HEK293 (cell line): ENCODE measurements at regions not wholly inside any gene's neighbourhood (a gene's known extent, or its start where the extent isn't known, plus 50 kb on each side); places are given as distances from the start of the nearest gene placed in this dataset.

Source experiments
- CTCF ChIA-PET: fragments of 350-600 bp; formaldehyde crosslinking; extraction: SDS; loops from one replicate; lab custom pipeline; 2021; ENCODE audit warnings: antibody characterized with exemption; lab: Yijun Ruan, JAX
- POLR2A ChIA-PET: fragments of 300-600 bp; formaldehyde crosslinking; extraction: SDS; loops from one replicate; lab custom pipeline; 2020; ENCODE audit warnings: antibody characterized with exemption, inconsistent platforms; lab: Yijun Ruan, JAX
- H3K27ac ChIP-seq: fragments of 200-500 bp; sonication (Bioruptor generic); 2 replicates; pipeline ENCODE4 v1.5.1; 2014; ENCODE audit warnings: low read depth, low read length, control low read depth, inconsistent platforms; ENCODE audit errors: extremely low read depth
- H3K36me3 ChIP-seq, 2 experiments: fragments of 200-500 bp in 1 of 2; sonication (Bioruptor generic) in 1 of 2; 1 replicate in 1 of 2; 2 replicates in 1 of 2; pipeline ENCODE4 v1.5.1; 2014 to 2017; ENCODE audit warnings: inconsistent platforms in 2 of 2, low read length in 2 of 2; ENCODE audit not compliant: control insufficient read depth in 2 of 2, insufficient read depth in 1 of 2
- H3K4me1 ChIP-seq: fragments of 200-500 bp; sonication (Bioruptor generic); 2 replicates; pipeline ENCODE4 v1.5.1; 2014; ENCODE audit warnings: mild to moderate bottlenecking, low read length, inconsistent platforms; ENCODE audit not compliant: control insufficient read depth, insufficient read depth
- H3K4me3 ChIP-seq: 2 replicates; pipeline ENCODE4 v1.5.1; 2011; ENCODE audit warnings: low read depth, mild to moderate bottlenecking, control low read depth, low read length, moderate library complexity
- H3K9me3 ChIP-seq: fragments of 200-500 bp; sonication (Bioruptor generic); 2 replicates; pipeline ENCODE4 v1.5.1; 2014; ENCODE audit warnings: low read depth, low read length, inconsistent platforms; ENCODE audit not compliant: control insufficient read depth, insufficient read depth
- FEZF1 ChIP-seq: fragments of 450-650 bp; formaldehyde crosslinking; IDR thresholded peaks from 2 replicates; pipeline ENCODE4 v1.5.1; 2016; ENCODE audit warnings: missing biosample characterization, missing genetic modification characterization
- HIC1 ChIP-seq: fragments of 450-650 bp; formaldehyde crosslinking; IDR thresholded peaks from 2 replicates; pipeline ENCODE4 v1.5.1; 2016; ENCODE audit warnings: missing biosample characterization, missing genetic modification characterization
- IKZF3 ChIP-seq: fragments of 450-650 bp; IDR thresholded peaks from 2 replicates; pipeline ENCODE4 v1.5.0; 2018; ENCODE audit warnings: missing biosample characterization, mild to moderate bottlenecking, missing genetic modification characterization, moderate library complexity
- KLF10 ChIP-seq: fragments of 450-650 bp; IDR thresholded peaks from 2 replicates; pipeline ENCODE4 v1.5.1; 2018; ENCODE audit warnings: missing biosample characterization, mild to moderate bottlenecking, missing genetic modification characterization
- MZF1 ChIP-seq: fragments of 450-650 bp; formaldehyde crosslinking; IDR thresholded peaks from 2 replicates; pipeline ENCODE4 v1.5.1; 2017; ENCODE audit warnings: missing biosample characterization, missing genetic modification characterization, borderline replicate concordance
- PRDM6 ChIP-seq: fragments of 450-650 bp; formaldehyde crosslinking; IDR thresholded peaks from 2 replicates; pipeline ENCODE4 v1.5.1; 2017; ENCODE audit warnings: missing biosample characterization, missing genetic modification characterization
- SP2 ChIP-seq: fragments of 450-650 bp; formaldehyde crosslinking; IDR thresholded peaks from 2 replicates; pipeline ENCODE4 v1.5.1; 2016; ENCODE audit warnings: missing biosample characterization, missing genetic modification characterization
- YY2 ChIP-seq: fragments of 450-650 bp; formaldehyde crosslinking; IDR thresholded peaks from 2 replicates; pipeline ENCODE4 v1.5.1; 2016; ENCODE audit warnings: missing biosample characterization, missing genetic modification characterization
- ZBTB17 ChIP-seq: fragments of 450-650 bp; formaldehyde crosslinking; IDR thresholded peaks from 2 replicates; pipeline ENCODE4 v1.5.1; 2016; ENCODE audit warnings: missing biosample characterization, missing genetic modification characterization
- ZBTB20 ChIP-seq: fragments of 450-650 bp; formaldehyde crosslinking; IDR thresholded peaks from 2 replicates; pipeline ENCODE4 v1.5.1; 2016; ENCODE audit warnings: missing biosample characterization, missing genetic modification characterization
- ZBTB21 ChIP-seq: fragments of 450-650 bp; formaldehyde crosslinking; IDR thresholded peaks from 2 replicates; pipeline ENCODE4 v1.5.1; 2017; ENCODE audit warnings: missing biosample characterization, missing genetic modification characterization
- ZBTB8A ChIP-seq: fragments of 450-650 bp; formaldehyde crosslinking; IDR thresholded peaks from 2 replicates; pipeline ENCODE4 v1.5.1; 2016; ENCODE audit warnings: missing biosample characterization, missing genetic modification characterization
- ZEB2 ChIP-seq: fragments of 450-650 bp; formaldehyde crosslinking; IDR thresholded peaks from 2 replicates; pipeline ENCODE4 v1.5.1; 2016; ENCODE audit warnings: missing biosample characterization, missing genetic modification characterization
- ZFP69B ChIP-seq: fragments of 450-650 bp; formaldehyde crosslinking; IDR thresholded peaks from 2 replicates; pipeline ENCODE4 v1.5.1; 2016; ENCODE audit warnings: missing biosample characterization, missing genetic modification characterization
- ZIC2 ChIP-seq: fragments of 450-650 bp; formaldehyde crosslinking; IDR thresholded peaks from 2 replicates; pipeline ENCODE4 v1.5.1; 2016; ENCODE audit warnings: missing biosample characterization, missing genetic modification characterization
- ZNF114 ChIP-seq: fragments of 450-650 bp; formaldehyde crosslinking; IDR thresholded peaks from 2 replicates; pipeline ENCODE4 v1.5.0; 2017; ENCODE audit warnings: missing biosample characterization, missing genetic modification characterization
- ZNF133 ChIP-seq: fragments of 450-650 bp; formaldehyde crosslinking; IDR thresholded peaks from 2 replicates; pipeline ENCODE4 v1.5.1; 2016; ENCODE audit warnings: missing biosample characterization, missing genetic modification characterization
- ZNF174 ChIP-seq: fragments of 450-650 bp; formaldehyde crosslinking; IDR thresholded peaks from 2 replicates; pipeline ENCODE4 v1.5.0; 2017; ENCODE audit warnings: missing biosample characterization, mild to moderate bottlenecking, missing genetic modification characterization
- ZNF239 ChIP-seq: fragments of 450-650 bp; formaldehyde crosslinking; IDR thresholded peaks from 2 replicates; pipeline ENCODE4 v1.5.1; 2016; ENCODE audit warnings: missing biosample characterization, missing genetic modification characterization
- ZNF248 ChIP-seq: fragments of 450-650 bp; formaldehyde crosslinking; IDR thresholded peaks from 2 replicates; pipeline ENCODE4 v1.5.1; 2017; ENCODE audit warnings: missing biosample characterization, missing genetic modification characterization
- ZNF366 ChIP-seq: fragments of 450-650 bp; formaldehyde crosslinking; conservative IDR thresholded peaks from 2 replicates; pipeline ENCODE4 v1.5.1; 2016; ENCODE audit warnings: missing biosample characterization, missing genetic modification characterization
- ZNF48 ChIP-seq: fragments of 450-650 bp; formaldehyde crosslinking; IDR thresholded peaks from 2 replicates; pipeline ENCODE4 v1.5.1; 2016; ENCODE audit warnings: missing biosample characterization, missing genetic modification characterization
- ZNF488 ChIP-seq: fragments of 450-650 bp; formaldehyde crosslinking; IDR thresholded peaks from 2 replicates; pipeline ENCODE4 v1.5.1; 2016; ENCODE audit warnings: missing biosample characterization, missing genetic modification characterization
- ZNF510 ChIP-seq: fragments of 450-650 bp; formaldehyde crosslinking; IDR thresholded peaks from 2 replicates; pipeline ENCODE4 v1.5.1; 2018; ENCODE audit warnings: mild to moderate bottlenecking, missing genetic modification characterization, missing biosample characterization; ENCODE audit not compliant: insufficient replicate concordance
- ZNF521 ChIP-seq: fragments of 450-650 bp; formaldehyde crosslinking; IDR thresholded peaks from 2 replicates; pipeline ENCODE4 v1.5.1; 2017; ENCODE audit warnings: missing biosample characterization, mild to moderate bottlenecking, missing genetic modification characterization
- ZNF596 ChIP-seq: fragments of 450-650 bp; IDR thresholded peaks from 2 replicates; pipeline ENCODE4 v1.5.0; 2018; ENCODE audit warnings: missing biosample characterization, mild to moderate bottlenecking, missing genetic modification characterization, moderate library complexity
- ZNF600 ChIP-seq: fragments of 450-650 bp; formaldehyde crosslinking; IDR thresholded peaks from 2 replicates; pipeline ENCODE4 v1.5.1; 2016; ENCODE audit warnings: missing biosample characterization, missing genetic modification characterization
- ZNF629 ChIP-seq: fragments of 450-650 bp; formaldehyde crosslinking; IDR thresholded peaks from 2 replicates; pipeline ENCODE4 v1.5.1; 2017; ENCODE audit warnings: missing biosample characterization, missing genetic modification characterization
- ZNF660 ChIP-seq: fragments of 450-650 bp; IDR thresholded peaks from 2 replicates; pipeline ENCODE4 v1.5.1; 2018; ENCODE audit warnings: missing biosample characterization, mild to moderate bottlenecking, missing genetic modification characterization
- ZNF664 ChIP-seq: fragments of 450-650 bp; formaldehyde crosslinking; IDR thresholded peaks from 2 replicates; pipeline ENCODE4 v1.5.1; 2016; ENCODE audit warnings: missing biosample characterization, missing genetic modification characterization
- ZNF704 ChIP-seq: fragments of 450-650 bp; formaldehyde crosslinking; IDR thresholded peaks from 2 replicates; pipeline ENCODE4 v1.5.1; 2016; ENCODE audit warnings: missing biosample characterization, missing genetic modification characterization

- Histone ChIP-seq H3K4me1 (no peaks in the 10 kb centered on the region), H3K36me3 (no peaks in the 10 kb centered on the region), H3K27ac (no peak overlapping the region), H3K9me3 (no peaks in the 10 kb centered on the region), H3K4me3 (no peak overlapping the region)
- ChIA-PET CTCF (interaction anchor here (0.5 kb wide), 1 partner anchor 1962 kb away, joined by 3 read pairs; no protein-coding TSS in a partner anchor), POLR2A (no interaction called here)
- no peak for TF ChIP-seq SP2 (tag by site-specific recombination)
- no peak for TF ChIP-seq ZNF174
- no peak for TF ChIP-seq ZNF521 (tag by site-specific recombination)
- TF ChIP-seq ZBTB8A, result peak; percentile 36; the same call in 1 of the 2 replicates
- TF ChIP-seq ZNF664, result peak; percentile 92
- TF ChIP-seq ZBTB21 (tag by site-specific recombination), result peak; percentile 79
- TF ChIP-seq ZNF600, result peak; percentile 40; the same call in 1 of the 2 replicates
- TF ChIP-seq YY2, result no peak
- TF ChIP-seq MZF1 (tag by site-specific recombination), result peak; percentile 76; the same call in 1 of the 2 replicates
- TF ChIP-seq ZNF248 (tag by site-specific recombination), result no peak
- peak; percentile 38; the same call in 1 of the 2 replicates for TF ChIP-seq IKZF3 (tag by site-specific recombination)
- TF ChIP-seq KLF10 (tag by site-specific recombination), result peak; percentile 20; the same call in 1 of the 2 replicates
- TF ChIP-seq ZNF704, result no peak
- TF ChIP-seq ZNF660 (tag by site-specific recombination), result 0 out of 2 replicates have a peak, but pooled peaks have one; percentile 51
- no peak for TF ChIP-seq ZNF133
- TF ChIP-seq ZIC2, result peak; percentile 44
- TF ChIP-seq ZBTB20, result no peak
- TF ChIP-seq ZNF48 (tag by site-specific recombination), result no peak
- no peak for TF ChIP-seq ZNF239 (tag by site-specific recombination)
- 0 out of 2 replicates have a peak, but pooled peaks have one; percentile 30 for TF ChIP-seq ZEB2 (tag by site-specific recombination)
- peak; percentile 97 for TF ChIP-seq ZNF510
- peak; percentile 91 for TF ChIP-seq ZNF629 (tag by site-specific recombination)
- peak; percentile 93 for TF ChIP-seq FEZF1 (tag by site-specific recombination)
- TF ChIP-seq PRDM6 (tag by site-specific recombination), result peak; percentile 95
- peak; percentile 60 for TF ChIP-seq ZNF366
- no peak for TF ChIP-seq ZFP69B (tag by site-specific recombination)
- TF ChIP-seq ZNF488 (tag by site-specific recombination), result no peak
- no peak for TF ChIP-seq ZNF114
- TF ChIP-seq ZBTB17 (tag by site-specific recombination), result peak; percentile 66; the same call in 1 of the 2 replicates
- peak; percentile 24; the same call in 1 of the 2 replicates for TF ChIP-seq HIC1 (tag by site-specific recombination)
- no peak for TF ChIP-seq ZNF596 (tag by site-specific recombination)
These were observed 291.0 kb downstream of the TBL1XR1 start for GRCh38 chr3:176906046-176906905.
